ENCODE measurements at regions not wholly inside any gene's neighbourhood (a gene's known extent, or its start where the extent isn't known, plus 50 kb on each side); places are given as distances from the start of the nearest gene placed in this dataset.

GRCh38 chr2:15705310-15705709 is 113.6 kb downstream of the DDX1 start:
- no peak overlapping the region for H3K27ac Mint-ChIP-seq
- no peak overlapping the region for H3K4me3 Mint-ChIP-seq
- no peak for DNase-seq
- H3K27me3 Mint-ChIP-seq (ENCODE audit: low read depth), result no peaks in the 10 kb centered on the region
- no peak for ATAC-seq (replicated peaks in 1 of 2)
- no peaks in the 10 kb centered on the region for H3K36me3 Mint-ChIP-seq (ENCODE audit: insufficient read depth in 2 of 2)
- H3K4me1 Mint-ChIP-seq (ENCODE audit: low read depth), result no peaks in the 10 kb centered on the region
- no peaks in the 10 kb centered on the region for H3K9me3 Mint-ChIP-seq

DNA sequence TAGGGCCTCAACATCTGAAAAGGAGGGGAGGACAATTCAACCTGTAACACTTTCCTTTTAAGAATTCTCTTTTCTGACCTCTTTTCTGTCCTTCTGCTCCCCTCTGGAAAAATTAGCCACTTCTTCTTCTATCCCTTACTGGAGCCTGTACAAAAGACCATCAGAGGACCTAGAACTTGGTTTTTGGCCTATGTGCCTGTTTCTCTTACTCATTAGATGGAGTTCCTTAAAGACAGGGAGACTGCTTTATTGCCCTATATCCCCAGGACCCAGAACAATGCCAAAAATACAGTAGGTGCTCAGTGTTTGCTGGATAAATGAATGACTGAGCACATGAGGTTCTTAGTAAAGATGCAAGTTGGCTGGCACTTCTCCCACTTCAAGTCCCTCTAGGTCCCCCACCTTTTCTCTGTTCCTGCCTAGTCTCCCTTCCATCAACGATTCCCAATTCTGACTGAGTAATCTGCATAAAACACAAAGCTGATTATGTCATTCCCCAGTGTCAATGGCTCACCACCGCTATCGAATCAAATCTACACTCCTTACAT is 114.2 kb downstream of the DDX1 start:
- Mint-ChIP-seq H3K4me3 (no peak overlapping the region), H3K27me3 (ENCODE audit: low read depth) (no peaks in the 10 kb centered on the region), H3K27ac (no peak overlapping the region), H3K4me1 (ENCODE audit: low read depth) (no peaks in the 10 kb centered on the region), H3K36me3 (ENCODE audit: insufficient read depth in 2 of 2) (no peaks in the 10 kb centered on the region), H3K9me3 (no peaks in the 10 kb centered on the region)
- DNase-seq, result no peak
- ATAC-seq (replicated peaks in 1 of 2), result no peak

DNA sequence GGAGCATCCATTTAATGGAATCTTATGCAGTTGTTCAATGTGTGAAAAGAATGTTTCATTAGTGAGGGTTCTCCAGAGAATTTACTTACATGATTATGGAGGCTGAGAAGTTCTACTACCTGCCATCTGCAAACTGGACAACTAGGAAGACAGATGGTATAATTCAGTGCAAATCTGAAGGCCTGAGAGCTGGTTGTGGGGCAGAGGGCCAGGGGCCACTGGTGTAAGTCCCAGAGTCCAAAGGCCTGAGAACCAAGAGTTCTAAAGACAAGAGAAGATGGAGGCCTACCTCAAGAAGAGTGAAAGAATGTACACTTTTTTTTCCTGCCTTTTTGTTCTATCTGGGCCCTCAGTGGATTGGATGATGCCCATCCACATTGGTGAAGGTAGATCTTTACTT is 114.8 kb downstream of the DDX1 start:
- no peak for DNase-seq
- Mint-ChIP-seq H3K36me3 (ENCODE audit: insufficient read depth in 2 of 2) (no peaks in the 10 kb centered on the region), H3K9me3 (no peaks in the 10 kb centered on the region), H3K27ac (no peak overlapping the region), H3K4me1 (ENCODE audit: low read depth) (no peaks in the 10 kb centered on the region), H3K27me3 (ENCODE audit: low read depth) (no peaks in the 10 kb centered on the region), H3K4me3 (no peak overlapping the region)
- ATAC-seq (replicated peaks in 1 of 2), result no peak

GRCh38 chr2:15706986-15707632 is 115.4 kb downstream of the DDX1 start:
- no peaks in the 10 kb centered on the region for H3K36me3 Mint-ChIP-seq (ENCODE audit: insufficient read depth in 2 of 2)
- DNase-seq (no peak), ATAC-seq (replicated peaks in 1 of 2) (no peak)
- no peak overlapping the region for H3K4me3 Mint-ChIP-seq
- H3K27me3 Mint-ChIP-seq (ENCODE audit: low read depth), result no peaks in the 10 kb centered on the region
- no peaks in the 10 kb centered on the region for H3K9me3 Mint-ChIP-seq
- H3K4me1 Mint-ChIP-seq (ENCODE audit: low read depth), result no peaks in the 10 kb centered on the region
- no peak overlapping the region for H3K27ac Mint-ChIP-seq

- H3K9me3 Mint-ChIP-seq, result no peaks in the 10 kb centered on the region
- ATAC-seq (replicated peaks in 1 of 2), result no peak
Measured at GRCh38 chr2:15708161-15708560, 116.5 kb downstream of the DDX1 start.

GRCh38 chr2:15708865-15709820 is 117.5 kb downstream of the DDX1 start:
- H3K4me3 Mint-ChIP-seq, result no peak overlapping the region
- DNase-seq (no peak), ATAC-seq (replicated peaks in 1 of 2) (no peak)
- H3K4me1 Mint-ChIP-seq (ENCODE audit: low read depth), result no peaks in the 10 kb centered on the region
- H3K36me3 Mint-ChIP-seq (ENCODE audit: insufficient read depth in 2 of 2), result no peaks in the 10 kb centered on the region
- H3K27me3 Mint-ChIP-seq (ENCODE audit: low read depth), result no peaks in the 10 kb centered on the region
- H3K27ac Mint-ChIP-seq, result no peak overlapping the region
- no peaks in the 10 kb centered on the region for H3K9me3 Mint-ChIP-seq

More at GRCh38 chr2:15708161-15708560, 116.5 kb downstream of the DDX1 start:
- H3K36me3 Mint-ChIP-seq (ENCODE audit: insufficient read depth in 2 of 2), result no peaks in the 10 kb centered on the region
- H3K27me3 Mint-ChIP-seq (ENCODE audit: low read depth), result no peaks in the 10 kb centered on the region
- no peaks in the 10 kb centered on the region for H3K4me1 Mint-ChIP-seq (ENCODE audit: low read depth)
- H3K27ac Mint-ChIP-seq, result no peak overlapping the region
- H3K4me3 Mint-ChIP-seq, result no peak overlapping the region
- DNase-seq, result no peak

DNA sequence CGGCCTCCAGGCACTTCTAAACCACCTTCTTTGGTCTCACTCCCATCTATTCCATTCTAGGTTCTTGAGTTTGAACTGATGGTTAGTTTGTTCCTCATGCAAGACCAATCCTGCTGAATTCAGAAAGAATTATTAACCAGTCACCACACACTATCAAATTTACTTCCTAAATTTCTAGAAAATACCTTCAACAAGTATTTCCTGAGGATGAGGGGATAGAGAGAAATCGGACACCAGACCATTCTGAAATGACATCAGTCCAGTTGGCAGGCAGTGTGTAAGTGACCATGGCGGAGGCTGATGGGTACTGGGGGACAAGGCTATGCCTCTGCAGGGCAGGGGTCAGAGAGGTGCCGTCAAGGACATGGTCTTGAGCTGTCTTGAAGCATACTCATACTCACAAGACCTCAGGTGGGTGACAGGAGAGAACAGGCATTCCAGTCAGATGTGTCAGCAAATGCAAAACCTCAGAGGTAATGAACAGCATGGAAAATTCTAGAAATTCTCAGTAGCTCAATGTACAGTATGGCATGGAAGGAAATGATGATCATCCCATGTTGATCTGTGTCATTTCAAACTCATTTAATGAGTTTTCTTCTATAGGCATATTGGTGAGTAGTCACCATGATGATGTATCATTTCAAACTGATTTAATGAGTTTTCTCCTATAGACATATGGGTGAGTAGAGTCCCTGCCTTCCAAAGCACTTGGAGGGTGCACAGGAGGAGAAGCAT is 119.6 kb downstream of the DDX1 start:
- no peaks in the 10 kb centered on the region for H3K4me1 Mint-ChIP-seq (ENCODE audit: low read depth)
- ATAC-seq (replicated peaks in 1 of 2) (no peak), DNase-seq (no peak)
- no peaks in the 10 kb centered on the region for H3K9me3 Mint-ChIP-seq
- no peak overlapping the region for H3K27ac Mint-ChIP-seq
- no peaks in the 10 kb centered on the region for H3K36me3 Mint-ChIP-seq (ENCODE audit: insufficient read depth in 2 of 2)
- H3K4me3 Mint-ChIP-seq, result no peak overlapping the region
- no peaks in the 10 kb centered on the region for H3K27me3 Mint-ChIP-seq (ENCODE audit: low read depth)

DNA sequence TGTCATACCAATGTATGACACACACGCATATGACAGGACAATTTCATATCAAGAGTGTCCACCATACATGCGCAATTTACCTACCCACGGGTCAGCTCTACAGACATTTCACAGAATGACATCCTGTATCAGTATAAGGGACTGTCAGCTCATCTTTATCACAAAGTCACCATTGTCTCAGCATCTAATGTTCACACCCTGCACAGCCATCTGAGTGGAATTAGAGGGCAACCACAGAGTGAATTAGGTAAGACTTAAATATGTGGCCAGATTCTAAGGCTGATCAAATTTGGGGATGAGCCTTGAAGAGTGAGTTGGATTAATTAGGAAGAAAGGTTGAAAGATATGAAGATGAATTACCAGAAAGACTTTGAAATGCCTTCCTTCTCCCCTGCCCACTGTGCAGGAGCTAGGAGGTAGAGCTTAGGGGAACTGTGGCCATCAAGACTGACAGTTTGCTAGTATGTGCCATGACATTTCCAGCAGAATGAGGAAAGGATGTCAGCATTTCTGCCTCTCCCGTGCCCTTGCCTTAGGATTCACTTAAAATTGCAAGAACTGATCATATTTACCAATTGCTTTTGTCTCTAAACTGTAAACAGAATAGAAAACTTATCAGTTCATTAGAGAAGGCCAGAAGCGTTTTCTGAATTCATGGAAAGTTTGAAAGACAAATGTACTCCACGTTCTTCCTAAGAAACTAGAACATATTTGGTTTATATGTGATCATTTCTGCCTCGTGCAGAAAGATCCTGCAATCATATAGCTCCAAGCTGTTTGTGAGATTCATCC is 121.1 kb downstream of the DDX1 start:
- Mint-ChIP-seq H3K9me3 (no peaks in the 10 kb centered on the region), H3K27me3 (ENCODE audit: low read depth) (no peaks in the 10 kb centered on the region), H3K27ac (no peak overlapping the region), H3K4me3 (no peak overlapping the region), H3K4me1 (ENCODE audit: low read depth) (no peaks in the 10 kb centered on the region), H3K36me3 (ENCODE audit: insufficient read depth in 2 of 2) (no peaks in the 10 kb centered on the region)
- no peak for DNase-seq
- ATAC-seq (replicated peaks in 1 of 2), result no peak

DNA sequence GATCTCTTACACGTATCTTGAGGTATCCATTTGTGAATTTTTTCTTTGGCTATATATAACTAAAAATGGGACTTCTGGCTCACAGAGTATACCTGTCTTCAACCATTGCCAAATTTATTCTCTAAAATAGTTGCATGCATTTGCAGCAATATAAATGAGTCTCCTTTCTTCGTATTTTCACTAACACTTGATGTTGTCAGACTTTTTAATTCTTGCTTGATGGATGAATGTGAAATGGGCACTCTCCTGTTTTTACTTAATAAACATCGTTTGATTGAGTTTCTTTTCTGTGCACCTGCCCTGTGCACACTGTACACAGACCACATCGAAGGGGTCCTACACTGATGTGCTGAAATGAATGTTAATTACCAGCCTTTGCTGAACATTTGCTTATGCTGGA is 121.8 kb downstream of the DDX1 start:
- ATAC-seq (replicated peaks in 1 of 2) (no peak), DNase-seq (no peak)
- H3K9me3 Mint-ChIP-seq, result no peaks in the 10 kb centered on the region
- H3K4me1 Mint-ChIP-seq (ENCODE audit: low read depth), result no peaks in the 10 kb centered on the region
- no peaks in the 10 kb centered on the region for H3K27me3 Mint-ChIP-seq (ENCODE audit: low read depth)
- H3K4me3 Mint-ChIP-seq, result no peak overlapping the region
- H3K27ac Mint-ChIP-seq, result no peak overlapping the region
- H3K36me3 Mint-ChIP-seq (ENCODE audit: insufficient read depth in 2 of 2), result no peaks in the 10 kb centered on the region

DNA sequence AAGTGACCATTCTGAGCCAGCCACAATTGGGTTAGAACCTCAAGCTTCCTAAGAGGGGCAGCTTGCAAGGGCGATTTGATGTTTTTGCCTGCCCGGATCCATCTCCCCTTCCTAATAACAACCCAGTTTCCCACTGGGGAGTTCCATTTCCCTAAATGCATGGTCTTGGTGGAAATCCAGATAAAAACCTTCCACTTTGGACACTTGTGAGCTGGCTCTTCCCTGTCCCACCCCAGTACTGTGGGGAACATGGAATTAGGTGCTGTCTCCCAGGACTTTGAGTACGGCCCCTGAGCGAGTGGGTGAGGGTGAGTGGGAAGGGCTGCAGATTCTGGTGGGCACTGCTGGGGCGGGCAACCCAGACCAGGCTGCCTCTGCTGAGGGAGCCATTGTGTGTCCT is 122.3 kb downstream of the DDX1 start:
- ATAC-seq (replicated peaks in 1 of 2), result no peak

GRCh38 chr2:15714609-15715008 is 122.9 kb downstream of the DDX1 start:
- Mint-ChIP-seq H3K4me3 (no peak overlapping the region), H3K27ac (no peak overlapping the region), H3K36me3 (ENCODE audit: insufficient read depth in 2 of 2) (no peaks in the 10 kb centered on the region), H3K4me1 (ENCODE audit: low read depth) (no peaks in the 10 kb centered on the region), H3K27me3 (ENCODE audit: low read depth) (no peaks in the 10 kb centered on the region), H3K9me3 (no peaks in the 10 kb centered on the region)
- DNase-seq (no peak), ATAC-seq (replicated peaks in 1 of 2) (no peak)

More for the DNA sequence above, 122.3 kb downstream of the DDX1 start:
- H3K27ac Mint-ChIP-seq, result no peak overlapping the region
- no peaks in the 10 kb centered on the region for H3K27me3 Mint-ChIP-seq (ENCODE audit: low read depth)
- H3K9me3 Mint-ChIP-seq, result no peaks in the 10 kb centered on the region
- DNase-seq, result no peak
- no peak overlapping the region for H3K4me3 Mint-ChIP-seq
- H3K36me3 Mint-ChIP-seq (ENCODE audit: insufficient read depth in 2 of 2), result no peaks in the 10 kb centered on the region
- no peaks in the 10 kb centered on the region for H3K4me1 Mint-ChIP-seq (ENCODE audit: low read depth)

GRCh38 chr2:15715596-15715995 is 123.9 kb downstream of the DDX1 start:
- Mint-ChIP-seq H3K27ac (no peak overlapping the region), H3K9me3 (no peaks in the 10 kb centered on the region), H3K4me3 (no peak overlapping the region), H3K27me3 (ENCODE audit: low read depth) (no peaks in the 10 kb centered on the region), H3K36me3 (ENCODE audit: insufficient read depth in 2 of 2) (no peaks in the 10 kb centered on the region), H3K4me1 (ENCODE audit: low read depth) (no peaks in the 10 kb centered on the region)
- DNase-seq (no peak), ATAC-seq (replicated peaks in 1 of 2) (no peak)

All from activated T-cell treated with anti-CD3 and anti-CD28 coated beads, Interleukin-2, amount 50 U/mL, for 72 hours (primary cell).